ENCODE measurements at regions not wholly inside any gene's neighbourhood (a gene's known extent, or its start where the extent isn't known, plus 50 kb on each side); places are given as distances from the start of the nearest gene placed in this dataset.

- no peak for DNase-seq
Measured at GRCh38 chr16:86327321-86327720, 183.0 kb upstream of the FOXF1 start.

DNA sequence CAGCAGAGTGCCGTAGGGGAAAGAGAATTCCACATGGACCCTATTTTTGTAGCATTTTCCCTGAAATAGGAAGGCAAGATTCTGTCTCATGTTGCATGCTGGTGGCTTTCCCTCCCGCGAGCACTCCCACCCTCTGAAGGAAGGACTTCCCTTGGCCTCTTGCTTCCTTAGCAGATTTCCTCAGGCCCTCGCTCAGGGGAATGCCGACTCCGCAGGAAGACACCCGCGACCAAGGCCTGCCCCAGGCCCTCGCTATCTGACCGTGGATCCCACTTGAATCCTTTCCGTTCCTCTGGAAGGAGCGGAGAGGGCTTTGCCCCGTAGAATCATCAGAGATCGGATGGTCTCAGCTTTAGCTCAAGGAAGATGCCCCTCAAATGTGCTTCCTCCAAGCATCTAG, 179.4 kb upstream of the FOXF1 start:
- DNase-seq, result no peak

DNA sequence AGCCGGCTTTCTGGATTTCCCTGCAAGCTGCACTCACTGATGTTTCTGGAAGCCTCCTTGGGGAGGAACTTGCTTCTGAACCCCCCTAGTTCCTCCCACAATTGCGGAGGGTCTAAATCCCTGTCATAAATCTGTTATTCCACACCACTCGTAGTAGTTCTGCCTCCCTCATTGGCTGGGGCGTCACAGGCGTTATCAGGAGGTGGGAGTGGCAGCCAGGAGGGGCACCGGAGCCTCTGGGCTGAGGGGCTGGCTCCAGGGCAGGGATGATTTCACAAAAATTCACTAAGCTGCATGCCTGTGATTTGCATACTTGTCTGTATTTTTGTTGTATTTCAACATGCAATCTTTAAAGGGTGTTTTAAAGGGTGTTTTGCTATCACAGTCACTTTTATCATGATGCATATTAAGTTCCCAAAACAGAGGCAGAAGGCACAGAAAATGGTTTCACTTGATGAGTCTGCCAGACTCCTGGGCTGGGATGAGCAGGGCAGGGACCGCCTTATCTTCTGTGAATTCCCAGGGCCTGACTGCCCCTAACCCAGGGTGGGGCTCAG, 176.2 kb upstream of the FOXF1 start:
- DNase-seq, result no peak

- DNase-seq, result no peak
Measured at GRCh38 chr16:86335266-86336172, 174.8 kb upstream of the FOXF1 start.

DNA sequence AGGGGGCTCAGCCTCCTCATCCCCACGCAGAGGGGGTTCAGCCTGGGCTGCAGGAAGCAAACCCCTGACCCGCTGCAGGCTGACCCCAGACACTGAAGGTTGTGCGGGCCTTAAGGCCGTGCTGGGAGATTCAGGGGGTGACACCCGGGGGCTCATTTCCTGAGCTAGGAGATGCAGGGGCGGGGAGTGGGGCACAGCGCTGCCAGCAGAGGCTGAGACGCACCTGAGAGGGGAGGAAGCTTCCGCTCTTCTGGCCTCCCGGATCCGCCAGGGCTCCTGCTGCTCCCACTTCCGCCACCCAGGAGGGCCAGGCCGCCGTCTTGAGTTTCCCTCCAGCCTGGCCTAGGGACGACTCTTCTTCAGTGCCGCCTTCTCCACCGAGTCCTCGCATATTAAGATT, 173.2 kb upstream of the FOXF1 start:
- DNase-seq, result no peak

- peak in 1 of 4 experiments; percentile 6 for DNase-seq
Measured at GRCh38 chr16:86337581-86338402, 172.5 kb upstream of the FOXF1 start.

DNA sequence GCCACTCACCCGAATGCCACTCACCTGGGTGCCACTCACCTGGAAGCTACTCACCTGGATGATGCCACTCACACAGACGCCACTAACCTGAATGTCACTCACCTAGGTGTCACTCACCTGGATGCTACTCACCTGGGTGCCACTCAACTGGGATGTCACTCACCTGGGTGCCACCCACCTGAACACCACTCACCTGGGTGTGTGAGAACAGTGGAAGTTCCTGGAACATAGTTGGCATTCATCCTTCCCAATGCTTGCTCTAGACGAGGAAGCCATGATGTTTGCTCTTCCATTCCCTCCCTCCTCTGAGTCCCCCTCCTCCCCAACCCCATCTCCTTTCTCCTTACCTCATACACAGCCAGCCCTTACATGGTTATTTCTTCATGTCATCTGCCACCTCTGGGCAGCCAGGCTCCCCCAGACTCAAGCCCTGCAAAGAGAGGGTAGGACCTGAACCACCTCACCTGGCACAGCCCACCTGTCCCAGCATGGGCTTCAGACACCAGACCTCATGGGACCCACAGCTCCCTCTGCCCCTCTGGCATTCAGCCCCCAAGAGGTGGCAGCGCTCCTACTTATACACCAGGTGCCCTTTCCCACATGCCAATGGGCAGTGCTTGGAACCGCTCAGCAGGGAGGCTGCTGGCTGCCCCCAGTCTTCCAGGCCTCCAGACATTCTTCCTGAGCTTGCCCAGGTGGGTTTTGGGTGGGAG, 171.8 kb upstream of the FOXF1 start:
- peak in 2 of 4 experiments; percentile 8 to 11 for DNase-seq

- DNase-seq, result peak in 1 of 4 experiments; percentile 4
Measured at GRCh38 chr16:86342161-86342834, 168.0 kb upstream of the FOXF1 start.

- peak in 3 of 4 experiments; percentile 6 to 54 (median 44) for DNase-seq
Measured at GRCh38 chr16:86343027-86343795, 167.1 kb upstream of the FOXF1 start.

DNA sequence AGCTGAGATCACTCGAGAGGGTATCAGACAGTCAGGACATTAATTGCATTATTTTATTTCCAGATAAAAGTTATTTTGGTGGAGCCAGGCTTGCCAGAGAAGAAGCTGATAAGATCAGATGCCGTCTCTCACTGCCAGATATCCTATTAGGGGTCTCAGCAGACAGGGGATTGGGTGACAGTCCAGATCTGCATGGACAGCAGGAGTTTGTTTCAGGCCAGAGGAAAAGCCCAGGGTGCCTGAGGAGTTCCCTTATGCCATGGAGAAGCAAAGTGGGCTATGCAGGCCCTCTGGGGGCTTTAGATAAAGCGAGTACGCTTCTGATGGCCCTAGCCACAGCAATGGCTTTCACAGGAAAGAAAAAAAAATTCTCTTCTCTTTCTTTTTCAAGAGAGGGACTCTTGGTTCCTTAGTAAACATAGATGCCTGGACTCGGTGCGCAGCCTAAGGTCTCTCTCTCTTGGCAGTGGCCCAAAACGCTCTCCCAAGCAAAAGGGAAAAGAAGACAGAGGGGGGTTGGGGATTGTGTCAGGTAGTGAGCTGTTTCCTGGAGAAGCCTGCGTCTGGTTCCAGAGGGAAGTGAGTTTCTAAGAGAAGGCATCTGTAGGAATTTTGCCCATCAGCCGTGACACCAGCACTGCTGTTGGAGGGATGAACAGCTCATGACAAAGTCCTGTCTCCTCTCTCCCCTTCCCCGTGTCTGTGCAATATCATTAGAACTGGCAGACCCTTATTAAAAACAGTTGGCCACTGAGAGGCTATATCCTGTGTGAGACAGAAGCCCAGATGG, 166.3 kb upstream of the FOXF1 start:
- no peak for DNase-seq

- no peak for DNase-seq
Measured at GRCh38 chr16:86344586-86344871, 165.8 kb upstream of the FOXF1 start.

- no peak for DNase-seq
Measured at GRCh38 chr16:86344881-86345280, 165.4 kb upstream of the FOXF1 start.

DNA sequence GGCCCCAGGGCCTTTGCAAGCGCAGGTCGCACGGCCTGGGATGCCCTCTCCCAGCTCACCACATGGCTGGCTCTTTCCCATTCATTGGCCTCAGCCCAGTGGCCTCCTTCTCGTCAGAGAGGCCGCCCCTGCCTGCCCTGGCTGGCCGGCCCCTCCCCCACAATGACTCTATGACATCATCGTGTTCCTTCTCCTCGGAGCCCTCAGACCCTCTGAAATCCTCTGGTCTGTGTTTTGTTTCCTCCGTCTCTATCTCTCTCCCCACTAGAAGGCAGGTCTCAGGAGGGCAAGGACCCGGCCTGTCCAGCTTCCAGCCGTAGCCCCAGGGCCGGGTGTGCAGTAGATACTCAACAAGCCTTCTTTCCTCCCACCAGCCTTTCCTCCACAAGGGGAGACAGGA, 164.8 kb upstream of the FOXF1 start:
- DNase-seq, result no peak

GRCh38 chr16:86346034-86346433, 164.3 kb upstream of the FOXF1 start:
- no peak for DNase-seq

DNA sequence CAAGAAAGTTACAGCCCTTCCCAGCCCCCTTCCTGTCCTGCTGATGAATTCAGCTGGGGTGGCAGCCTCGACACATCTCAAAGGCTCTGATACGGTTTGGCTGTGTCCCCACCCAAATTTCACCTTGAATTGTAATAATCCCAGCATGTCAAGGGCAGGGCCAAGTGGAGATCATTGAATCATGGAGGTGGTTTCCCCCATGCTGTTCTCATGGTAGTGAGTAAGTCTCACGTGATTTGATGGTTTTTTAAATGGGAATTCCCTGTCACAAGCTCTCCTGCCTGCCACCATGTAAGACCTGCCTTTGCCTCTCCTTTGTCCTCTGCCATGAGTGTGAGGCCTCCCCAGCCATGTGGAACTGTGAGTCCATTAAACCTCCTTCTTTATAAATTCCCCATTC, 163.2 kb upstream of the FOXF1 start:
- peak in 1 of 4 experiments; percentile 11 for DNase-seq

GRCh38 chr16:86347916-86348555, 162.3 kb upstream of the FOXF1 start:
- DNase-seq, result no peak

DNA sequence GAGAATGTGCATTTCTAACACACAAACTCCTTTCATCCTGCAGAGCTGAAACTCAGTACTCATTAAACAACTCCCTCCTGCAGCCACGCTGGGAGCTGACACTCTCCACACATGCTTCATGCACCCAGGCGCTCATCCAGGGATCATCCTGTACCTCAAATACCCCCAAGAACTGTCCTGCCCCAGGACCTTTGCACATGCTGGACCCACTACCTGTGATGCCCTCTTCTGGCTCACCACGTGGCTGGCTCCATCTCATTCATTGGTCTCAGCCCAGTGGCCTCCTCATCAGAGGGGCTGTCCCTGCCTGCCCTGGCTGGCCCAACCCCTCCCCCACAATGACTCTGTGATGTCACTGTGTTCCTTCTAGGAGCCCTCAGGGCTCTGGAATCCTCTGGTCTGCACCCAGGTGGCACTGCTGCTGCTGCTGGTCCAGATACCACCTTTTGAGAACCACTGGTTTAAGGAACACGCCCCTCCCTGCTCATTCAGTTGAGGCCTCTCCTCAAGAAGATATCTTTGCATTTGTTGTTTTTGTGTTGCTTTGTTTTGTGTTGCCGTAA, 160.9 kb upstream of the FOXF1 start:
- DNase-seq, result no peak

- no peak for DNase-seq
Measured at GRCh38 chr16:86350289-86350688, 160.0 kb upstream of the FOXF1 start.

- DNase-seq, result no peak
Measured at GRCh38 chr16:86351041-86351784, 159.1 kb upstream of the FOXF1 start.

Measured in suppressor macrophage (primary cell).